K562 (cell line): ENCODE measurements at regions not wholly inside any gene's neighbourhood (a gene's known extent, or its start where the extent isn't known, plus 50 kb on each side); places are given as distances from the start of the nearest gene placed in this dataset.

Experiments used
- ADNP ChIP-seq: fragments of 200-800 bp; sonication (Bioruptor generic); IDR thresholded peaks from 2 replicates; pipeline ENCODE4 v1.6.1; 2016; ENCODE audit warnings: missing genetic modification characterization, missing compliant biosample characterization
- FOXA1 ChIP-seq: fragments of 450-650 bp; IDR thresholded peaks from 2 replicates; pipeline ENCODE4 v1.6.1; 2016; ENCODE audit warnings: mild to moderate bottlenecking, borderline replicate concordance
- FOXJ2 ChIP-seq: fragments of 200-800 bp; sonication (Bioruptor generic); IDR thresholded peaks from 2 replicates; pipeline ENCODE4 v1.6.1; 2016; ENCODE audit warnings: missing genetic modification characterization, missing compliant biosample characterization
- HDAC8 ChIP-seq: fragments of 450-650 bp; IDR thresholded peaks from 2 replicates; pipeline ENCODE4 v1.6.1; 2016; ENCODE audit warnings: mild to moderate bottlenecking, missing genetic modification characterization, moderate library complexity, missing compliant biosample characterization
- HNRNPLL ChIP-seq: fragments of 200-400 bp; formaldehyde crosslinking; IDR thresholded peaks from 2 replicates; pipeline ENCODE4 v1.6.1; 2017; ENCODE audit warnings: low read length, low read depth, mild to moderate bottlenecking; ENCODE audit not compliant: poor library complexity, severe bottlenecking
- MIER1 ChIP-seq: fragments of 450-650 bp; IDR thresholded peaks from 2 replicates; pipeline ENCODE4 v1.6.1; 2016; ENCODE audit warnings: antibody characterized with exemption, mild to moderate bottlenecking, low read depth
- TBL1XR1 ChIP-seq, 2 experiments: IDR thresholded peaks; 2 replicates each; pipeline ENCODE4 v1.6.1; 2012; ENCODE audit warnings: improper control_type of control experiment in 2 of 2, low read length in 2 of 2, mild to moderate bottlenecking in 1 of 2
- TCF7L2 ChIP-seq: fragments of 150-350 bp; IDR thresholded peaks from 2 replicates; pipeline ENCODE4 v1.6.1; 2016; ENCODE audit warnings: low read depth, mild to moderate bottlenecking, low read length, moderate library complexity
- TF ChIP-seq, protein P1 (sequence below): fragments of 250-450 bp; sonication (Bioruptor Pico); IDR thresholded peaks from 2 replicates; pipeline ENCODE4 v1.4.0; 2020
- TF ChIP-seq, protein P2 (sequence below): fragments of 250-450 bp; sonication (Bioruptor Pico); IDR thresholded peaks from 2 replicates; pipeline ENCODE4 v1.4.0; 2020; ENCODE audit warnings: borderline replicate concordance

DNA sequence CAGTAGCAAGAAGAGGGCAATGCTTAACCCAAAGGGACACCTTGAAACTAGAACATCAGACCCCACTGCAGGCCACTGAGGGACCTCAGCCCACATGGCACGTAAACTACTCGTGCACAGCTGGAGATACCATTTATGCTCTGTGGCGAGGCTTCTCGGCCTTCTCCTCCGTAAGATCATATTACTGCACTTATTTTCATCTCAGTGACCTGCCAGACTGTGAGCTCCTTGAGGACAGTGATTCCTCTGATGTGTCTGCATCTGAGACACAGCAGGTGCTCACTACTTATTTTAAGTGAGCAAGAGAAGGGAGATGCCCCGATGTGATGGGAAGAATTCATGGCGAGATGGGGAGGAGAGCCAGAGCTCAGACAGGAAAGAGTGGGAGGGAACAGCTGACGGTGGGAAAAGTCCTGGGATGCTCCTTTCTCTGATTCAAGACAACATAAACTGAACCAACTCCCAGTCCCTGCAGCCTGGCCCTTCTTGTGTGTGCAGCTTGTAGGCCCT, 137.6 kb downstream of the RPLP1 start (continued):
- TF ChIP-seq, protein P1, sequence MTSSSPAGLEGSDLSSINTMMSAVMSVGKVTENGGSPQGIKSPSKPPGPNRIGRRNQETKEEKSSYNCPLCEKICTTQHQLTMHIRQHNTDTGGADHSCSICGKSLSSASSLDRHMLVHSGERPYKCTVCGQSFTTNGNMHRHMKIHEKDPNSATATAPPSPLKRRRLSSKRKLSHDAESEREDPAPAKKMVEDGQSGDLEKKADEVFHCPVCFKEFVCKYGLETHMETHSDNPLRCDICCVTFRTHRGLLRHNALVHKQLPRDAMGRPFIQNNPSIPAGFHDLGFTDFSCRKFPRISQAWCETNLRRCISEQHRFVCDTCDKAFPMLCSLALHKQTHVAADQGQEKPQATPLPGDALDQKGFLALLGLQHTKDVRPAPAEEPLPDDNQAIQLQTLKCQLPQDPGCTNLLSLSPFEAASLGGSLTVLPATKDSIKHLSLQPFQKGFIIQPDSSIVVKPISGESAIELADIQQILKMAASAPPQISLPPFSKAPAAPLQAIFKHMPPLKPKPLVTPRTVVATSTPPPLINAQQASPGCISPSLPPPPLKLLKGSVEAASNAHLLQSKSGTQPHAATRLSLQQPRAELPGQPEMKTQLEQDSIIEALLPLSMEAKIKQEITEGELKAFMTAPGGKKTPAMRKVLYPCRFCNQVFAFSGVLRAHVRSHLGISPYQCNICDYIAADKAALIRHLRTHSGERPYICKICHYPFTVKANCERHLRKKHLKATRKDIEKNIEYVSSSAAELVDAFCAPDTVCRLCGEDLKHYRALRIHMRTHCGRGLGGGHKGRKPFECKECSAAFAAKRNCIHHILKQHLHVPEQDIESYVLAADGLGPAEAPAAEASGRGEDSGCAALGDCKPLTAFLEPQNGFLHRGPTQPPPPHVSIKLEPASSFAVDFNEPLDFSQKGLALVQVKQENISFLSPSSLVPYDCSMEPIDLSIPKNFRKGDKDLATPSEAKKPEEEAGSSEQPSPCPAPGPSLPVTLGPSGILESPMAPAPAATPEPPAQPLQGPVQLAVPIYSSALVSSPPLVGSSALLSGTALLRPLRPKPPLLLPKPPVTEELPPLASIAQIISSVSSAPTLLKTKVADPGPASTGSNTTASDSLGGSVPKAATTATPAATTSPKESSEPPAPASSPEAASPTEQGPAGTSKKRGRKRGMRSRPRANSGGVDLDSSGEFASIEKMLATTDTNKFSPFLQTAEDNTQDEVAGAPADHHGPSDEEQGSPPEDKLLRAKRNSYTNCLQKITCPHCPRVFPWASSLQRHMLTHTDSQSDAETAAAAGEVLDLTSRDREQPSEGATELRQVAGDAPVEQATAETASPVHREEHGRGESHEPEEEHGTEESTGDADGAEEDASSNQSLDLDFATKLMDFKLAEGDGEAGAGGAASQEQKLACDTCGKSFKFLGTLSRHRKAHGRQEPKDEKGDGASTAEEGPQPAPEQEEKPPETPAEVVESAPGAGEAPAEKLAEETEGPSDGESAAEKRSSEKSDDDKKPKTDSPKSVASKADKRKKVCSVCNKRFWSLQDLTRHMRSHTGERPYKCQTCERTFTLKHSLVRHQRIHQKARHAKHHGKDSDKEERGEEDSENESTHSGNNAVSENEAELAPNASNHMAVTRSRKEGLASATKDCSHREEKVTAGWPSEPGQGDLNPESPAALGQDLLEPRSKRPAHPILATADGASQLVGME (CRISPR knock-in tag) = no peak
- TF ChIP-seq TCF7L2 (no peak), TBL1XR1 (IDR thresholded peaks at IDR 0.05; ENCODE audit: low read length in 2 of 2) (no peak), FOXA1 (no peak), MIER1 (no peak), FOXJ2 (tag) (no peak), HNRNPLL (no peak), HDAC8 (tag) (no peak), ADNP (tag) (no peak)
- TF ChIP-seq, protein P2, sequence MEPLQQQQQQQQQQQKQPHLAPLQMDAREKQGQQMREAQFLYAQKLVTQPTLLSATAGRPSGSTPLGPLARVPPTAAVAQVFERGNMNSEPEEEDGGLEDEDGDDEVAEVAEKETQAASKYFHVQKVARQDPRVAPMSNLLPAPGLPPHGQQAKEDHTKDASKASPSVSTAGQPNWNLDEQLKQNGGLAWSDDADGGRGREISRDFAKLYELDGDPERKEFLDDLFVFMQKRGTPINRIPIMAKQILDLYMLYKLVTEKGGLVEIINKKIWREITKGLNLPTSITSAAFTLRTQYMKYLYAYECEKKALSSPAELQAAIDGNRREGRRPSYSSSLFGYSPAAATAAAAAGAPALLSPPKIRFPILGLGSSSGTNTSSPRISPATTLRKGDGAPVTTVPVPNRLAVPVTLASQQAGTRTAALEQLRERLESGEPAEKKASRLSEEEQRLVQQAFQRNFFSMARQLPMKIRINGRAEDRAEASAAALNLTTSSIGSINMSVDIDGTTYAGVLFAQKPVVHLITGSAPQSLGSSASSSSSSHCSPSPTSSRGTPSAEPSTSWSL (CRISPR knock-in tag) = no peak
